CD4-positive, alpha-beta T cell treated with Interferon gamma for 1 hour (primary cell): ENCODE measurements at regions not wholly inside any gene's neighbourhood (a gene's known extent, or its start where the extent isn't known, plus 50 kb on each side); places are given as distances from the start of the nearest gene placed in this dataset.
"Not testable (repeated sequence)": the region's sequence is repeated elsewhere in the genome, so short reads cannot be mapped to it uniquely, and the experiment has no call there.

Experiments used
- DNase-seq: peaks from one replicate; pipeline ENCODE4 v3.0.0-alpha.2; 2020

DNA sequence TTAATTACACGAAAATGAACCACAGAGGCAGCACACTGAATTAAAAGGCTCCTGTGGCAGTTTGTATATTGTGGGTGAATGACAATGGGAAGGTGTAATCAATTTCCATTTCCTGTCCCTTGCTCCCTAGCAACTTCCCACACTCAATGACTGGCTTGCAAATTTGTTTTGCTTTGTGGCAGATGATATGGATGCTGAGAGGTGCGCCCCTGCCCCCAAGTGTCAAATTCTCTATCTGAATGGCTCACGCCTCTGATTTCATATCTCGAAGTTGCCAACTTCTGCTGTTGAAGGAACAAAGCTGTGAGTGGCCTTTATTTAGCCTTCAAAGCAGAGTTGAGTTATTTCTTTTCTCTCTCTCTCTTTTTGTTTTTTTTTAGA is 86.0 kb downstream of the FOXD2 start:
- no peak for DNase-seq

DNA sequence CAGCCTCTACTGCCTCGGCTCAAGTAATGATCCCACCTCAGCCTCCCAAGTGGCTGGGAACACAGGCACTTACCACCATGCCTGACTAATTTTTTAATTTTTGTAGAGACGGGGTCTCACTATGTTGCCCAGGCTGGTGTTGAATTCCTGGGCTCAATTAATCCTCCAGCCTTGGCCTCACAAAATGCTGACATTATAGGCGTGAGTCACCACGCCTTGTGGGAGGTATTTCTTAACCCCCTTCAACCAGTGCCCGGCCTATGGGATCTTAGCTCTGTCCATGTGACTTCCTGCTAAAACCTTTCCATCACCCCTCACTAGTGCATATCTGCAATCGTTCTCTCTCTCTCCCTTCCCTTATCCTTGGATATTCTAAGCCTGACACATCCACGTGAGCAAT is 86.4 kb downstream of the FOXD2 start:
- DNase-seq: no peak

- DNase-seq: no peak
Observed at GRCh38 chr1:47527653-47528272, 89.9 kb downstream of the FOXD2 start.

- DNase-seq: no peak
Observed at GRCh38 chr1:47529520-47530098, 91.8 kb downstream of the FOXD2 start.

- DNase-seq: no peak
Observed at GRCh38 chr1:47532921-47533792, 95.3 kb downstream of the FOXD2 start.

GRCh38 chr1:47533793-47534328 is 96.0 kb downstream of the FOXD2 start:
- DNase-seq: no peak

DNA sequence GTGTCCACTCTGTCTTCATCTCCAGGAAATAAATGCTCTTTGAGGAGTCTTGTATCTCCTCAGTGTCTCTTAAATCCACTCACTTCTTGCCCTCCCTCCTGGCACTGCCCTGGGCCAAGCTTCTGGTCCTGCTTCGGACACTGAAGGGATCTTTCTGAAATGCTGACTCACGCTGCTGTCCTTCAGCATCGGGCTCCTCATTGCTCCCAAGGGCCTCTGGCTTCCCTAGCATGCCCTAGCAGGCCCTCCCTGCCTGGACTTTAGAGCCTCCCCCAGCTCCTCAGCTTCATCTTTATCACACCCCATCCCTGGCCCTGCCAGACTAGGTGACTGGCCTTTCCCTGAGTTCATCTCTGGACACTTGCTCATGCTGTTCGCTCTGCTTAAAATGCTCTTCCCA is 96.6 kb downstream of the FOXD2 start:
- DNase-seq: no peak

GRCh38 chr1:47536646-47537118 is 98.8 kb downstream of the FOXD2 start:
- DNase-seq: no peak

DNA sequence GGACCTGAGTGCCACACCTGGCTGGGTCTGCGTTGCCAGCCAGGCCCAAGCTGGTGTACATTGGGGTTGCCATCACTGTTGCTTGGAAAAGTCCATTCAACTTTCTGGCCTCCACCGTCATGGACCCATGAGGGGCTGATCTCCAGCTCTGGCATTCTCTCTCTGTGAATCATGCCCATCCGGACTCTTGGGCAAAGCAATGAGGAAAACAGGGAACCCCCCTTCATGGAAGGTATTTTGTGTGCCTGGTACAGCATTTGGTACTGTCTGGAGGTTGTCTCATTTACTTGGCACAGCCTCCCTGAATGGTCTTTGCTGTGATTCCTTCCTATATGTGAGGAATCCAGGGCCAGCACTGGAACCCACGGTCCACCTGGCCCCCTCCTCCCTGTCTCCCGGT is 99.4 kb downstream of the FOXD2 start:
- no peak for DNase-seq

DNA sequence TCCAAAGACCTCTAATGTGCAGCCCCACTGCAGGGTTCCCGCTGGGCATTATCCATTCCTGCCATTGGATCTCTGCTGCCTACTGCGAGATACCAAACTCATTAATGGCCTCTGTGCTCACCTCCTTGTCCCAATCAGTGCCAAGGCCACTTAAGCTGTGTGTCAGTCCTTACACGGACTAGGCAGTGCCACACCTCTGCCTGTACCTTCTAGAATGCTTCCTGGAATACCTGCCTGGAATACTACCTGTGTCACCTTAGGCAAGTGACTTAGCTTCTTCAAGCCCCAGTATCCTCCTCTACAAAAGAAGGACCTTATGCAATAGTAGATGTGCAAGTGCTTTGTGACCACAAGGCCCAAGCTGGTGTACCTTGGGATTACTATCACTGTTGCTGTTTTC is 100.1 kb downstream of the FOXD2 start:
- DNase-seq: no peak

- not testable (repeated sequence) for DNase-seq
Observed at GRCh38 chr1:47538530-47538929, 100.7 kb downstream of the FOXD2 start.

GRCh38 chr1:47541705-47542104 is 103.9 kb downstream of the FOXD2 start:
- not testable (repeated sequence) for DNase-seq

DNA sequence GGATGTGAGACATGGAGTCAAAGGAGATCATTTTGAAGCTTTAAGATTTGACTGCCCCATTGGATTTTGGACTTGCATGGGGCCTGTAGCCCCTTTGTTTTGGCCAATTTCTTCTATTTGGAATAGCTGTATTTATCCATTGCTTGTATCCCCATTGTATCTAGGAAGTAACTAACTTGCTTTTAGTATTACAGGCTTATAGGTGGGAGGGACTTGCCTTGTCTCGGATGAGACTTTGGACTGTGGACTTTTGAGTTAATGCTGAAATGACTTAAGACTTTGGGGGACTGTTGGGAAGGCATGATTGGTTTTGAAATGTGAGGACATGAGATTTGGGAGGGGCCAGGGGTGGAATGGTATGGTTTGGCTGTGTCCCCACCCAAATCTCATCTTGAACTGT is 105.2 kb downstream of the FOXD2 start:
- not testable (repeated sequence) for DNase-seq

GRCh38 chr1:47545912-47546483 is 108.2 kb downstream of the FOXD2 start:
- no peak for DNase-seq

DNA sequence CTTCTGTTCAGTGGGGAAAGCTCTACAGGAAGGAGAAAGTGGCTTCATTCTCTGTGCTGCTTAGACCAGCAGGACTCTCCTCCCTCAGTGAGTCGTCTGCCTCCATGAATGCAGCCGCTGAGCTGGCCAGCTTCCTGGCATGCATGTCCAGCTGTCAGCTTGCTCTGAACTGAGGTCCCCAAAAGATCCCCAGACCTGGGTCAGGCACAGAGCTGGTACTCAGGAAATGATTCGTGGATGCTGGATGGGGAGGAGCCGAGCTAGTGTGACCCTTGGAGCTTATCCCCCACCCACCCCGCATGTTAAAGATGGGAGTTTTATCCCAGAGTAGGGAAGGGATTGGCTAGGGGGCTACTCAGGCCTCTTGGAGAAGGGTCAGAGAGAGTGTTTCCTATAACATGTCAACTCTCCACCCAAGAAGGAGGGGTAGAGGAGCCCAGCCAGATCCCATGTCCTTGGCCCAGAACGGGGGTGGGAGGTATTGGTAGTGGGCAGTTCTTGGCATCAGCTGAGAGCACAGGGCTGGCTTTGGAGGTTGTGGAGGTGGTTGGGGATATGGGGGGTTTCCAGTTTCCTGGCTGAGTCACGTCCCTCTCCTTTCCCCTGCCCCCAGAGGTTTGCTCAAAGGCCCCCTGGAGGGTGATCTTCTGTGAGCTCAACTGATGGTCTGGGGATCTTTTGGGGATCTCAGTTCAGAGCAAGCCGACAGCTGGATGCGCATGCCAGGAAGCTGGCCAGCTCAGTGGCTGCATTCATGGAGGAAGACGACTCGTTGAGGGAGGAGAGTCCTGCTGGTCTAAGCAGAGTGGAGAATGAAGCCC is 110.1 kb downstream of the FOXD2 start:
- no peak for DNase-seq

DNA sequence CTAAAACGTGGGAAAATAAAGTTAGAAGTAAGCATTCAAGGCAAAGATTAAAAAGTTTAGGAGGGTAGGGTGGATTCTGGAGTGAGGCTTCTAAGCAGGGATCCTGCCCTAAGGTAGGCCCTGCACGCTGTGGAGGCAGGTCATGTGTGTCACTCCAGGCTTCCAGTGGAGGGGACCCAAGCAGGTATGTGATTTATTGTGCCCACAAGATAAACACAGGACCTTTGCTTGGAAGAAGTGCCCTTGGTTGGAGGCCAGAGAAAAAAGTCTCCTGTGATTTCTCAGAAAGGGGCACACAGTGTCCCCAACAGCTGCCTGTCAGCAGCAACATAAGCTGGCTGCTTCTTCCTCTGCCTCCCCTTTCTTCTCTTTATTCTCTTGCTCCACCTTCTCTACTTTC is 110.8 kb downstream of the FOXD2 start:
- no peak for DNase-seq

DNA sequence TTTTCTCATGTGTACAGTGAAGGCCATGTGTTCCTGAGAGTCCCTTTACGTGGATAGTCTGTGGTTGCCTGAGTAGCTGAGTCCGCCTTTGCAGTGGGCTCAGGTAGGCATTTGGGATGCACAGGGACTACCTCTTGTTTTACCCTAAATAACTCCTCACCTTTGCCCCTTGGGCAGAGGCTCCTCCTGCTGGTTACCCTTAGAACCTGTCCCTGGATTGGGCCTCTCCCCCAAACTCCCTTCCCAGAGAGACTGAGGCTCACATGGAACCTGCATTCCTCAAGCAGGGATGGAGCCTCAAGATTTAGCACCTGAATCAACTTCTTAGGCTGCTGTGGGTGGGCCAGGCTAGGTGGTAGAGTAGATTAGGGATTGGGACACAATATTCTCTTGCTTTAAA is 111.7 kb downstream of the FOXD2 start:
- DNase-seq: no peak

DNA sequence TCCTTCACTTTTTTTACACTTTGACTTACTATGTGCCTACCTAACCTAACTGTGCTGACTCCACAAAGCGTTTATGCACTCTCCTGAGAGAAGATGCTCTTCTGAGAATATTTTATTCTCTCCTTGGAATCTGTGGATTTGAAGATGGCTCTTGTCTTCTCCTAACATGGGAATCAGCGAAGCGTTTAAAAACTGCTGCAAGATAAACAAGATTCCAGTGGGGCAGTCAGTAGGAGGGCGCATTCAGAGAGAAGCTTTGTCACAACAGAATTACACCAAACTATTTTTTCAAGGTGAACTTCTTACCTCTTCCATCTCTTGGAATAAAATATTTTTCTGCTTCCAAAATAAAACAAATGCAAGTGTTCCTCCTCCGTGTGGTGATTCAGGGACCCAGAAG is 113.1 kb downstream of the FOXD2 start:
- no peak for DNase-seq

GRCh38 chr1:47551971-47552528 is 114.2 kb downstream of the FOXD2 start:
- no peak for DNase-seq

- DNase-seq: no peak
Observed at GRCh38 chr1:47554082-47554481, 116.2 kb downstream of the FOXD2 start.

DNA sequence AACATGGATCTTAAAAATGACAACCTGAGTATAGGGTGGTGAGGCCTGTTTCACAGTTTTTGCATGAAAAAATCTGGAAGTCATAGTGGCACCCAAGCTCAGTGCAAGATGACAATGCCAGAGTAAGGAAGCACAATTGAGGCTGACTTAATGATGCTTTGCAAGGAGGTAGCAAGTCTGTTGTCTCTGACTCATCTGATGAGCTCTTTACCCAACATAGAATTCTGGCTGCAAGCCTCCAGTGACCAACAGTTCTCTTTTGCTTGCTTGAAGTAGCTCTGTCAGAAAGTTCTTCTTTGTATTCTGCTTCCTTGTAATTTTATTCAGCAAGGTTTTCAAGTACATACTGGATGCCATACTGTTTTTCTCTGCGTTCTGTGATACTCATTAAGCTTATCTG is 117.1 kb downstream of the FOXD2 start:
- DNase-seq: no peak

DNA sequence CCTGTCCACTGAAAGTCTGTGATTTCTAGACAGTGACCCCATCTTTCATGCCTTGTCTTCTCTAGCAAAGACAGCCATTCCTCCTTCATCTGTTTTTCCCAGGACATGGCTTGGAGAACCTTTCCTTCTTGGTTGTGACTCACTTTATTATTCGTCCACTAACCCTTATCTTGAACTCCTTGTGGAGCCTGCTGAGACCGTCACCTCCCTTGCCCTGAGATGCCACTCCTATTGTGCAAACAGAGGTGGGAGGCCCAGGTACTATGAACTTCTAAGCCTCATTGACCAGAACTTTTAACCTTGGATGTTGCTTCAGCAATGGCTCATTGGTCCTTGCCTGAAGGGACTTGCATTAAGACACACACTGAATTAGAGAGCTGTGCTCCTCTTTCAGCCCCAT is 117.5 kb downstream of the FOXD2 start:
- no peak for DNase-seq
